GM20431 (cell line): ENCODE measurements at regions not wholly inside any gene's neighbourhood (a gene's known extent, or its start where the extent isn't known, plus 50 kb on each side); places are given as distances from the start of the nearest gene placed in this dataset.

Experiments
- in situ Hi-C: fragments of 300-500 bp; cut with MseI, MboI; formaldehyde crosslinking; loops from one replicate; pipeline ENCODE4 v1.15.0; 2020; ENCODE audit warnings: low sequenced_read_pairs; ENCODE audit not compliant: unreplicated experiment

- in situ Hi-C loops, result no loop called here
Observed at GRCh38 chr6:119799596-119800509, 450.3 kb upstream of the MAN1A1 start.

DNA sequence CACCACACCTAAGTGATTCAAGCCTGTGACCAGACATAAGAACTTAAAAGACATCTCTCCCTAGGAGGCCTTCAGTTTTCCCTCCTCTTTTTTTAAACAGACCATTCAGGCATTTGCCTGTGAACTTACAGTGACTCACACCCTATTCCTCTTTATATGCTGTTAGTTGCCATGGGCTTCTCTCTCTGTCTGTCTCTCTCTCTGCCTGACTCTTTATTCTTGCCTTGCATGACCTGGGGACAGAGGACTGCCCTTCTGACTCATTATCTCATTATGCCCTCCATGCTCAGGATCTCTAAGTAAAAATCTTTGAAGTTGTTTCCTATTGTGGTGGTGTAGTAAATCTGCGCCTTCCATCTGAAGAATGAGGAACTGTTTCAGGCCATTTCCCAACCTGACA is 442.2 kb upstream of the MAN1A1 start:
- in situ Hi-C loops, result no loop called here

DNA sequence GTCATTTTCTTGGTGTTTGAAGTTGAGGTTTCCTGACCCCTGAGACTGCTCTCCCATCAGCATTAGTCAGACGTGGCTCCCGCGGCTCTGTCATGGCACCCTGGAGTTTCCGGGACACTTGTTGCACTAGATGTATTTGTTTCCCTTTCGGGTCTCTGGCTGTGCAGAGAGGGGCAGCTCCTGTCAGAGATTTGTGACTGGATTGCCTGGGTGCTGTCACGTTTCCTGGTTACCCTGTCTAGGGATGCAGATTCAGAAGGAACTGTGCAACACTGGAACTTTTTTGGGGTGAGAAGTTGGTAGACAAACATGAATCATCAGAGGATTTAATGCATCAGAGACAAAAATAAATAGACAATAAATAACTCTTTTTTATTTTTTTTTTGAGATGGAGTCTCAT is 431.8 kb upstream of the MAN1A1 start:
- in situ Hi-C loops, result no loop called here

DNA sequence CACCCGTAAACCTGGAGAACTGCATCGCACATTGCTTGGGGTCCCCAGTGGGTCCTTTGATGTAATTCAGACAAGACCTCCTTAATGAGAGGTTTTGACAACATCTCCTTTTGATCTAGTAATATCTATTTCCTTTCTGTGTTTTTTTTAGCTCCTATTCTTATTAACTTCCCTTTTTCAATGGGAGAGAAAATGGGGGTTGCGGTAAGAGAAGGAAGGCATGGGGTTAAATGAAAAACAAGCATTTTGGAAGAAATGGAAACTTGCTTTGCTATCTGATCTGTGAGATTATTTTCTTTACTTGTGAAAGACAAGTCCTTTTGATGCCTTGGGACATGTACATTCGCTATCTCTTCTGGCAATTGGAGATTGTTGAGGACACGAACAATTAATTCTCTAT is 418.6 kb upstream of the MAN1A1 start:
- in situ Hi-C loops, result no loop called here

DNA sequence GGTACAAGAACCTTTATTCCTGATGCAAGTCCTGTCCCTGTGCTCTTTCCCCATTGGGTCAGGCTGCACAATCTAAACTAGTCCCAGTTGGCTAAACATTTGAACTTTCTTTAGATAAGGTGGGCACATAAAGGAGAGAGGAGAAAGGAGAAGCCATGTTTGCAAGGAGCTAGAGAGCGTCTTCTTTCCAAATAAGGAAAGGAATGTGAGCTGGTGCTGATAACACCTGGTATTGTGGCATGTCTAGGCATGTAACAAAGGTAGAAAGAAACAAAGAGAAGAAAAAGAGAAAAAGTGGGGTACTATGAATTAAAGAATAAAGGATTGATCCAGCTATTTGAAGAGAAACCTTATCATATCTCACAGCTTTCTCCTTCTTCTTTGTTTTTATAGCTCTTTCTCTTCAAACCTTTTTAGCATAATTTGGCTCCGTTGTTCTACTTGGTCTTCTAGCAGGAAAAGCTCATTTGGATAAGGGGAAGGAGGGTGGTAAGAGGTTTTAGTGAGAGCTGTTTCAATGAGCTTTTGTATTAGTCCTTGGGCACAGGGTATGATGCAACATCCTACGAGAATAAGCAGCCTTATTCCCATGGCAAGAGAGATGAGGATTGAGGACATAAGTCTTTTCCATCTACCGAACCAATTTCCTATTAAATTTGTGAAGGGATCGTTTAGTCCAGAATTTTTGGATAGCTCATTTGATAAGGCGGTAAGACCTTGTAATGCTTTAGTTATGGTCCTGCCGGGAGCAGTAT is 415.5 kb upstream of the MAN1A1 start:
- in situ Hi-C loops, result no loop called here

DNA sequence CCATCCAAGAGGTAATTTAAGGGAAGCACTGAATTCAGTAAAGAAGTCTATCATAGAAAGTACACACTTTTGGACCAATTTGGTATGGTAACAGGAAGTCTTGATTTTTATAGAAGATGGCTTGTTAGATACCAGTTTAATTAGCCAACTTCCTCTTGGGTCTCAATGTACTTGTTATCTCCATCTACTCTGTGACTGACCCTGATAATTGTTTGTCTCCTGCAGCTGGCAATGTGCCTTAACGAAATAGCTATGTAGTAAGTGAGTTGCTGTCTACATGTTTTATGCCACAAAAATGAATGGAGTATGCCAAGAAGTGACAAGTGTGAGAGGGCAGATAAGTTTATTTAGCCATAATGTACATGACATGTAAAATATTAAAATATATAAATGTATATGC is 410.5 kb upstream of the MAN1A1 start:
- in situ Hi-C loops, result no loop called here

DNA sequence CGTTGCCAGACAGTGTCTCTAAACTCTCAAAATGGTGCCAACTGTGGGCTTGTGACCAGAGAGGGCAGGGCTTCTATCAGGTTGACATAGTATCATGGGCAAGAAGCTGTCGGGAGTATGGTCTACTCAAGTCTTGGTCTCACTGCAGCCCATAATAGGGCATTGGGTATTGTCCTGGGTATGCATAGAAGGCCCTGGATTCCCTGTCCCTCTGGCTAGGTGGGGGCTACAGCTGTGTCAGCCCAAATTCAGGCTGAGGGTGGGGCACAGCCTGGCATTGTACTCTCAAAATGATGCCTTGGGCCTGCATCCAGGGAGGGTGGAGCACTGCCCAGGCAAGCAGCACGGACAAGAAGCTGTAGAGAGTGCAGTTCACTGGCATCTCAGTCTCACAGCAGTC is 408.8 kb upstream of the MAN1A1 start:
- in situ Hi-C loops, result no loop called here

- in situ Hi-C loops, result no loop called here
Observed at GRCh38 chr6:119757467-119757866, 407.9 kb upstream of the MAN1A1 start.

GRCh38 chr6:119749335-119749734 is 399.8 kb upstream of the MAN1A1 start:
- in situ Hi-C loops, result loop anchor here (25.0 kb wide), 1 partner anchor 612 kb away; no protein-coding TSS in a partner anchor

DNA sequence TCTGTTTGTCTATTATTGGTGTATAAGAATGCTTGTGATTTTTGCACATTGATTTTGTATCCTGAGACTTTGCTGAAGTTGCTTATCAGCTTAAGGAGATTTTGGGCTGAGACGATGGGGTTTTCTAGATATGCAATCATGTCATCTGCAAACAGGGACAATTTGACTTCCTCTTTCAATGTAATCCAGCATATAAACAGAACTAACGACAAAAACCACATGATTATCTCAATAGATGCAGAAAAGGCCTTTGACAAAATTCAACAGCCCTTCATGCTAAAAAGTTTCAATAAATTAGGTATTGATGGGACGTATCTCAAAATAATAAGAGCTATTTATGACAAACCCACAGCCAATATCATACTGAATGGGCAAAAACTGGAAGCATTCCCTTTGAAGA is 399.0 kb upstream of the MAN1A1 start:
- in situ Hi-C loops, result loop anchor here (25.0 kb wide), 1 partner anchor 611 kb away; no protein-coding TSS in a partner anchor

DNA sequence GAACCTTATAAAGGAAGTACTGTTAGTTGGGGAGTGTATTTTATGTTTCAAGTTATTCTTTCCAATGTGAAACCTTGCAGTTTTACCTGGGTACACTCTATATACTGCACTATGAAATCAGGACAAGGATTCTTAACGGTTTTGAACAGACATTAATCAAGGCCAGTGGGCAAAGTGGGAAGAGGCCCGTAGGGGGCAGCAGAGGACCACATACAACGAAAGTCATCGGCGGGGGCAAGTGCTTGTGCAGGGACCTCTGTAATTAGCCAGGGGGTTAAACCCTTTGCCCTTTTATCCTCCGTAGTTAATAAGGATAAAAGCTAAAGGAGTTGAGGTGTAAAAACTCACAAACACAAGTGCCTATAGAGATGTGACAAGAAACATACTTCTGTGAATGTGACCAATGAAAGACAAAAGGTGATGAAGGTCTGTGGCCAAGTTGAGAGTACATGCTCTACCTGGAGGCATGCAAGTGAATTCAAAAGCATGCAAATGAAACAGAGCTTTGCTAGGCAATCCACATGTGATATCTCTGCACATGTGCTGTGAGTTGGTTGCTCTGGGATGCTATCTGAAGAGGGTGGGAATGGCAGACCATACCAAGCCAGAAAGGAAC is 392.7 kb upstream of the MAN1A1 start:
- in situ Hi-C loops, result loop anchor here (25.0 kb wide), 1 partner anchor 605 kb away; no protein-coding TSS in a partner anchor

- in situ Hi-C loops, result loop anchor here (25.0 kb wide), 1 partner anchor 602 kb away; no protein-coding TSS in a partner anchor
Observed at GRCh38 chr6:119739769-119740168, 390.2 kb upstream of the MAN1A1 start.

DNA sequence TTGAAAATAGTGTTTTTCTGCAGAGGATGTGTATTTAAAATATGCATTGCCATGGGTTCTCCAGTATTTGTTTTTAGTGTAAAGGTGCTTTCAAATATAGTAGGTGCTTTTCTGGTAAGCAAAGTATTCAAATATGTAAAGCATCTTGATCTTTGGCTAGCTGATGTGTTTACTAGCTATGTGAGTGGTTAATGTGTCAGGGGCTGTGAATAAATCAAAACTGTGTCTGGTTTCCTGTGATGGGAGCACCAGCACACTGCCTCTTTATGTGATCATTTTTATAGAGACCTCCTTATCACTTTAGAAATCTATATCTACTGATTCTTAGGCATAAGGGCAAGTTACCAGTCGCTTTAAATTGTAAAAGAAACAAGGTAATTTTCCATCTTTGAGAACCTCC is 388.9 kb upstream of the MAN1A1 start:
- in situ Hi-C loops, result loop anchor here (25.0 kb wide), 1 partner anchor 601 kb away; no protein-coding TSS in a partner anchor

DNA sequence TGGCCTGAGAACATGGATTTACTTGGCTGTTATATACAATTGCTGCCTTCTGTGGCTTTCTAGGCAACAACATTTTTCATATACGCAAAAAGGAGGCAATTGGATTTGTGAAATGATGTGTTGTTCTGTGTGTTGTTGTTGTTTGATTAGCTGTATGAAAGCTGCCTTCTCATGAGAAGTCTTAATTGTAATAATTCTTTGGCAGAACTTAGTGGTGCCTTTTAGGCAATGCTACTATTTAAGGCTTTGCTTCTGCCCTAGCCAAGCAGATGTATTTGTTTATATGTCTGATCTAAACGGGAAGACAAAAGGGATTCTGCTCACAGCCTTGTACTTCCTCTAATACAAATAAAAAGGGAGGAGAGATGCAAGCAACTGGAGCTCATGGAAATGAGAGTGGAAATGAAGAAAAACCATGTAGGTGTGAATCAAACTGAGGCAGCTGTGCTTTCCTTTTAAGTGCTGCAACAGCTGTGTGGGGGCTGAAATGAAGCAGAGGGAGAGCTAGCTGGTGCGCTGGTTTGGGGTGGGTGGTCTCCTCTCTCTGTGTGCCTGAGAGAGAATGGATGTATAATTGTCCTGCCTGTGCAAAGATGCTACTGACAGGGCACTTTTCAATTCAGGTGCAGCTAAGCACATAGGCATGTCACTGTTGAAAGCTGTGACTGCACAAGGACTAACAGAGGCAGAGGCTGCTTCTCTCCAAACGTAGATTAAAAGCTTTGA is 386.9 kb upstream of the MAN1A1 start:
- in situ Hi-C loops, result loop anchor here (25.0 kb wide), 1 partner anchor 599 kb away; no protein-coding TSS in a partner anchor

DNA sequence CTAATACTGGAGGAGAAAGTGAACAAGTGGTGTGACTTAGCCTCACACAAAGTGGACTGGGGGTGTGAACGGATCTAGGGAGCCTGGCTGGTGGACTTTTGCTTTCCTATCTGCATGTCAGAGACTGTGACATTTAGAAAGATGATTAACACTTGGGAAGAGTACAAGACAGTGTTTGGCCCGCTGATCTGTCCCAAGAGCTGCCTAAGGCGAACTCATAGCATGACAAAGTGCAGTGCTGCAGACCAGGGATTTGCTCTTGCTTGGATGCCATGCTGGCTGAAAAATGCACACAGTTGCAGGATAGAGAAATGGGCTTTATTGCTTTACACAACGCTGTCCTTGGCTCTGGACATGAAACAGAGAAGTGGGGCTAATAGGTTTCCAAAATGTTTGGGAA is 386.0 kb upstream of the MAN1A1 start:
- in situ Hi-C loops, result loop anchor here (25.0 kb wide), 1 partner anchor 598 kb away; no protein-coding TSS in a partner anchor

GRCh38 chr6:119734227-119734626 is 384.7 kb upstream of the MAN1A1 start:
- in situ Hi-C loops, result loop anchor here (25.0 kb wide), 1 partner anchor 597 kb away; no protein-coding TSS in a partner anchor

DNA sequence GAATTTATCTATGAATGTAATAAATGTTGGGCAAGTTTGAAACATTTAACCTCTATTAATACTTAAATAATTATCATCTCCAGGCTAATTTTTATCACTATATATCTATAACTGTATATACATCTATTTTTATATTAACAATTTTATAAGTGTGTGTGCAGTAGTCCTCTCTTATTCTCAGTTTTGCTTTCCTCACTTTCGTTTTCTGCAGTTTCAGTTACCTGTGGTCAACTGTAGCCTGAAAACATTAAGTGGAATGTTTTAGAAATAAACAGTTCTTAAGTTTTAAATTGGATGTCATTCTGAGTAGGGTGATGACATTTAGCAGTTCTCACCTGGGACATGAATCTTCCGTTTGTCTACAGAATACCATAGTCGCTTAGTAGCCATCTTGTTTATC is 379.4 kb upstream of the MAN1A1 start:
- in situ Hi-C loops, result loop anchor here (25.0 kb wide), 1 partner anchor 592 kb away; no protein-coding TSS in a partner anchor

- in situ Hi-C loops, result loop anchor here (25.0 kb wide), 1 partner anchor 591 kb away; no protein-coding TSS in a partner anchor
Observed at GRCh38 chr6:119728220-119728750, 378.7 kb upstream of the MAN1A1 start.
